ENCODE measurements at regions not wholly inside any gene's neighbourhood (a gene's known extent, or its start where the extent isn't known, plus 50 kb on each side); places are given as distances from the start of the nearest gene placed in this dataset.

DNA sequence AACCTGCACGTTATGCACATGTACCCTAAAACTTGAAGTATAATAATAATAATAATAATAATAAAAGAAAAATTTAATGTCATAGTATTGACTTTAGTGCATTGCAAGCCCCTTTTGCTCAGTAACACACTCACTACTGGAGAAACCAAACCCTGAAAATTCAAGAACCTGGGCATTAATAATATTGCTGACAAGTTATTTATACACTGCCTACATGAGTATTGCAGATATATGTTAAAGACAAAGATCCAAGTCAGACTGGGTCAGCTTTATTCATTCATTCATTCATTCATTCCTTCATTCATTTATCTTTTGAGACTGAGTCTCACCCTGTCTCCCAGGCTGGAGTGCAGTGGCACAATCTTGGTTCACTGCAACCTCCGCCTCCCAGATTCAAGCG is 1711.2 kb downstream of the TP53TG3F start:
- DNase-seq = no peak

GRCh38 chr16:35171106-35171505 is 1711.7 kb downstream of the TP53TG3F start:
- no peak for DNase-seq

DNA sequence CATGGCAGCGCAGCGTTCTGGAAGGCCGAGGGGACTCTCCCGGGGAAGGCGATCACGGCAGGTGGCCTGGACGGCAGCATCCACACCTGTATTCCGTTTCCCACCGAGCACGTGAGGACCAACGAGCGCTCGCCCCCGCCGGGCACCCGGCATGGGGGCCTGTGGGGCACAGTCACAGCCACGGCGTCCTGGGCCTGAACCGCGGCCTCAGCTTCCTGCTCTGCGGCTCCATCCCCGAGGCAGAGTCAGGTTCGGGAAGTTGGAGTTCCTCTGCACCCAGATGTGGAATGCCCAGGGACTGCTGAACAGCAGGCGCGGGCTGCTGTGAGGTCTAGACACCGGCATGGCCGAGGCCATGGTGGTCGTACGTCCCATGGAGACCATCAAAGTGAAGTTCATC is 1713.9 kb downstream of the TP53TG3F start:
- no peak for DNase-seq

DNA sequence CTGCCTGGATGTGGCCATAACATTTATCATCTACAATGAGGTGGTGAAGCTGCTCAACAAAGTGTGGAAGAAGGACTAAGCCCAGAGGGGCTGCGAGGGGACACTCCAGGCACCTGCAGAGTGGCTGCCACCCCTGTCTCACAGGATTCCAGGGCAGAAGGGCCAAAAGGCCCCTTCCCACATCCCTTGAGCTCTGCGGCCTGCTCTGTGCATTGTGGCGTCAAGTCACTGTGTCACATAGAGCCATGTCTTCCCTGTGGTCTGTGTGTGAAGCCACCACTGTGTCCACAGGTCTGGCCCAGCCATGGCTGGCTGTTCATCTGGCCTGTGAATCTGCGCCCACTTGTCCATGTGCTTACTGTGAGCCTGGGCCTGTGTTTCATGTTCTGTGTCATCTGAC is 1714.6 kb downstream of the TP53TG3F start:
- DNase-seq = no peak

DNA sequence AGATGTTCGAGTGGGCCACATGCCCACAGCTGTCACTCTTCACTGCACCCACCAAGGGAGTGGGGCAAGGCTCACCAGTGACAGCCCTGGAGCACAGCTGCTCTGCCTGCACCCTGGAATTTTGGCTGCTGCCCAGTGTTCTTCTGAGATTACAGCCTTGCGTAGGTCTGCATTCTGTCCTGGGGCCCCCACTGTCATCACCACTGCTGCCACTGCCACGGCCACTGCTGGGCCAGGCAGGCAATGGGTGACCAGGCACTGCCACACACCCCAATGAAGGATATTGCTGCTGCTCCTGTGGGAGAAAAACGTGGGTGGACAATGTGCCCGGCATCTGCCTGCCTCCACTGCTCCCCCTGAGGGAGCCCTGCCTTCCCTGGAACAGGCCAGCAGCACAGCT is 1717.0 kb downstream of the TP53TG3F start:
- DNase-seq = no peak

DNA sequence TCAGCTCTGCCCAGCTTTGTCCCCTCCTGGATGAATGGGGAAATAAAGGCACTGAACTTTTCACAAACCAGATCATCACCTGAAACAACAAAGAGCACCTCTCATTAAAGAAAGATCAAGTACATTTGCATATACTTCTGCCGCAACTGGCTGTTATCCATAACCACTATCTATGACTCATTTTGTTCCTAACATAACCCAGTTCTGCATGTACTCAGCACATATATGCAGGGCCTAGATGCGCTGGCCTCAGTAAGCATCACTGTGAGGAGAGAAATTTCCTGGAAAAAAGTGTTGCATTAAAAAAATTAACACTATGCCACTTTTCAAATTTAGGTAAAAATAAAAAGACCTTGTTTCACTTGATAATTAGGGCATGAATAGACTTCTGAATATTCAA is 1718.4 kb downstream of the TP53TG3F start:
- DNase-seq = no peak

GRCh38 chr16:35180970-35181369 is 1721.6 kb downstream of the TP53TG3F start:
- no peak for DNase-seq

- no peak for DNase-seq
These were observed 1722.1 kb downstream of the TP53TG3F start for GRCh38 chr16:35181422-35182030.

GRCh38 chr16:35182043-35182677 is 1722.7 kb downstream of the TP53TG3F start:
- no peak for DNase-seq

GRCh38 chr16:35182943-35183550 is 1723.6 kb downstream of the TP53TG3F start:
- DNase-seq = no peak

DNA sequence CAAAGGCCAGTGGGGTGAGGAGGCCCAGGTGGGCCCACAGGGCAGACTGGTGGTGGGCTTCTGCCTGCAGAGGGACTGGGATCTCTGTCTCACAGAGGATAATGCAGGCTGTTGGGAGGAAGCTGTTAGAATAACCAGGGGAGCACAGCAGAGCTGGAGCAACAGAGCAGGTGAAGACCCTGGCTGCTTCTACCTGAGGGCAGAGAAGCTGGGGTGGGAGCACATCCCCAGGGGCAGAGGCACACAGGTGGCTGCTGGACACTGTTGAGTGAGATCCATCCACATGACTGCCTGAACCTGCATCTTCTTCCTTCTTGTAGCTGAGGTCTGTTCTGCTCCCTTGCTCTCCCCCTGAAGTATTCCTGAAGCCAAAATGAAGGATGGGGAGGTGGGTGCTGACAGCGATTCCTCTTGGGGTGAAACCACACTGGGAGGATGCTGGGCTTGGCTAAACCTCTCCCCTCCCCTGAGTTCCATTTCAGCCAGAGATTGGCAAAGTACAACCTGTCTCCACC is 1725.0 kb downstream of the TP53TG3F start:
- no peak for DNase-seq

DNA sequence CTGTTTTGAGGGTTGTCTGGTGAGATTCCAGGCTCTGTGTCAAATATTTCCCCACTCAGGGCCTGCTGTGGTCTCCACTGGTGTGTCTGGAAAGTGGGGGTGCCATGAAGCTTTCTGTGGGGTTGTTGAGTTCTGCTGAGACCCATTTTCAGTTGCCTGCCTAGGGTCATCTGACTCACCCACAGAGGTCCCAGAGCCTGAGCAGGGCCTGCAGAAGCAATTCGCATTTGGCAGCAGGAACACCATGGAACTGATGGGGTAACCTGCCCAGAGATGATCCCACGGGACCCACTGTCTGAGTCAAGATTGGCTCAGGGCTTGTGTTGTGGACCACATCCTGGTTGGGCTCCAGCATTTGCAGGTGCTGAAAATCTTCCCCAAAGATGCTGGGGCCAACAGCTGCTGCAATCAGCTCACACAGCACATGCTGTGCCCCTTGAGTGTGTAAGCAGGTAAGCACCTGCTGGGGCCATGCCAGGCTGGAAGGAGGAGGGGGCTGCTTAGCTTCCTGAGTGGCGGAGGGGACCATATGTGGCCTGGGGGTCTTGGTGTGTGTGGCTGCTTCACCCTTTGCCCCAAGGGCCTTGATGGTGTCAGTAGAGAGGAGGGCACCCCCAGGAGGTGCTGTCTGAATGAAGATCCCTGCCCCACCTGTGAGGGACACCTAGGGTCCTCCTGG is 1726.1 kb downstream of the TP53TG3F start:
- no peak for DNase-seq

DNA sequence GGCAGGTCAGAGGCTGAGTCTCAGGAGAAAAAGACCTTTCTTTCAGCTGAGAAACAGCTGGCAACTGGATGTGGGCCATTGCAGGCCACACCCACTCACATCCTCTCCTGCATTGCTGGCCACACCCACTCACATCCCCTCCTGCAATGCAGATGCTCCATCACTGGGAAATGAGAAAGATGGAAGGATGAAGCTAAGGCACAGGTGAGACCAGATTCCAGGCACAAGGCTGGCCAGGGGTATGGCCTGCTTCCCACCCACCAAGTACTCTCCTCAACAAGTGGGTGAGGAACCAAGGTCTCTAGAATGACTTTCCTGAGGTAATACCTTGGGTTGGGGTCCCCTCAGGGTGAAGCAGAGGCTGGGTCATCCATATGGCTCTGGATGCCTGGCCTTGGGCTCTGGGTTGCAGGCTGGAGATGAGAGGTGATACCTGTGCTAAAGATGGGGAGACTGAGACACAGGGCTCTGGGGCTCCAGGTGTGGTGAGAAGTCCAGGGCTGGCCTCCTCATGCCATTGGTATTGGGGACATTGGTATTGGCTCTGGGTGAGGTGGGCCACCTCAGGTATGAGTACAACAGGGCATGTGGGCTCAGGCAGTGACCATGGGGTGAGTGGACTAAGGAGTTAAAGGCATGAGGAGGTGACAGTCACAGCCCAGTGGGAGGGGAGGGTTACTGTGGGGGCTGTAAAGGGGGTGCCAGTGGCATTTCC is 1726.8 kb downstream of the TP53TG3F start:
- DNase-seq = no peak

- no peak for DNase-seq
These were observed 1728.3 kb downstream of the TP53TG3F start for GRCh38 chr16:35187665-35188225.

GRCh38 chr16:35188288-35189155 is 1729.1 kb downstream of the TP53TG3F start:
- DNase-seq = peak in 1 of 2 experiments; percentile 22

DNA sequence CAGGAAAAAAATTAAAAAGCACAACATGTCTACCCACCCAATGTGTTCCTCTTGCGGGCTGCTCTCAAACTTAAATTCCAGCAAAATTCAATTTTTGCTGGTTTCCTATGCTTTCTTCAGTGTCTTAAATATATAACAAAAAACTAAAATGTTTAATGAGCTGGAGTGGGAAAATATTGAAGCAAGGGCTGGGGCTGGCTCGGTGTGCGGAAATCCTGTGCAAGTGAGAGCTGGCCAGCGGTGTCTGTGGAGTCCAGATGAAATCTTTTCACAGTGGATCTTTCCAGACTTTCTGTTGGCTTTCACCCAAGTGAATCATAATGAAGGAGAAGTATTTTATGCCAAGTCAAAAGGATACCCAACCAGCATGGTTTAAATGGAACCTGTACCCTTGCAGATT is 1733.6 kb downstream of the TP53TG3F start:
- DNase-seq = no peak

DNA sequence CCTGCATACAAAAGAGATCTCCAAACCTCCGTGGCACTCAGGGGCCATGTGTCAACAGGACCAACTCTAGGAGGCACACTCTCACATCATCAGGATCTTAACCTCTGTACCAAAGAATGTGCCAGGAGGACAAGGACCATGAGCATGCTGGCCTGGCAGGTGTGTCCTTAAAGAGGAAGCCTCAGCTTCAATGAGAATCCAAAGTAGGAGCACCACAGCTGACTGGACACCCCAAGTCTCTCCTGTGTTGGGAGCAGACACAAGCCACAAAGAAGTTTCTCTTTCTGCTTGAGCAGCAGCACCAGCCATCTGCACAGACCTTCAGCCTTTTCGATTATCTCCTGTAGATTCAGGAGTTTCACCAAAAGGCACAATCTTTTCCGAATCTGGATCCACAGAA is 1734.5 kb downstream of the TP53TG3F start:
- DNase-seq = no peak

- no peak for DNase-seq
These were observed 1735.3 kb downstream of the TP53TG3F start for GRCh38 chr16:35194681-35195080.

- no peak for DNase-seq
These were observed 1735.9 kb downstream of the TP53TG3F start for GRCh38 chr16:35195173-35195863.

DNA sequence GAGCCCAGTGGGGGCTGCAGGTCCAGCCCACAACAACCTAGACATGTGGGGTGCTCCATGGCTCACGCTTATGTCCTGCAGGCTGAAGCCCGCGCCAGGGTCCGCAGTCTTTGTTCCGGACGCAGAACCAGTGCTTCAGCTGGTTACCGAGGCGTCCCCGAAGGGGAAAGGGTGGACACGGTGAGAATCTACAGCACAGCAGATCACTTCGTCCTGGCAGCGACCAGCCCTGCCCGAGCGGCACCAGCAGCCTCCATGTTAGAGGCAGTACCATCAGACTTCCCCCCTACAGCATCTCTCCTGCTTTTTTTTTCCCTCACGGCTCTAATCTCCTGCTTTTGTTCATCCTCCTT is 1736.4 kb downstream of the TP53TG3F start:
- no peak for DNase-seq

GRCh38 chr16:35196313-35196712 is 1736.9 kb downstream of the TP53TG3F start:
- DNase-seq = no peak

All from NCI-H524 (cell line).